COLO668 (cell line): ENCODE measurements at regions not wholly inside any gene's neighbourhood (a gene's known extent, or its start where the extent isn't known, plus 50 kb on each side); places are given as distances from the start of the nearest gene placed in this dataset.
"Not testable (repeated sequence)": the region's sequence is repeated elsewhere in the genome, so short reads cannot be mapped to it uniquely, and the experiment has no call there.

Source experiments
- DNase-seq: peaks from one replicate; lab custom pipeline; 2025; ENCODE audit not compliant: unreplicated experiment; lab: John Stamatoyannopoulos, UW

- DNase-seq = no peak
Measured at GRCh38 chr5:39624890-39625289, 200.1 kb upstream of the DAB2 start.

- no peak for DNase-seq
Measured at GRCh38 chr5:39624268-39624886, 199.6 kb upstream of the DAB2 start.

- no peak for DNase-seq
Measured at GRCh38 chr5:39623291-39623865, 198.6 kb upstream of the DAB2 start.

GRCh38 chr5:39622281-39622680 is 197.5 kb upstream of the DAB2 start:
- no peak for DNase-seq

GRCh38 chr5:39619168-39619818 is 194.5 kb upstream of the DAB2 start:
- no peak for DNase-seq

- DNase-seq = no peak
Measured at GRCh38 chr5:39618391-39618790, 193.6 kb upstream of the DAB2 start.

GRCh38 chr5:39616131-39616530 is 191.4 kb upstream of the DAB2 start:
- DNase-seq = no peak

- DNase-seq = not testable (repeated sequence)
Measured at GRCh38 chr5:39611076-39611475, 186.3 kb upstream of the DAB2 start.

- DNase-seq = no peak
Measured at GRCh38 chr5:39608024-39608423, 183.2 kb upstream of the DAB2 start.

GRCh38 chr5:39606591-39606990 is 181.8 kb upstream of the DAB2 start:
- no peak for DNase-seq

- no peak for DNase-seq
Measured at GRCh38 chr5:39605588-39606575, 181.1 kb upstream of the DAB2 start.

- DNase-seq = no peak
Measured at GRCh38 chr5:39605145-39605544, 180.4 kb upstream of the DAB2 start.

GRCh38 chr5:39604491-39604890 is 179.7 kb upstream of the DAB2 start:
- no peak for DNase-seq

GRCh38 chr5:39599721-39600431 is 175.1 kb upstream of the DAB2 start:
- no peak for DNase-seq

- DNase-seq = no peak
Measured at GRCh38 chr5:39598661-39599248, 174.0 kb upstream of the DAB2 start.

GRCh38 chr5:39588179-39588578 is 163.4 kb upstream of the DAB2 start:
- no peak for DNase-seq

GRCh38 chr5:39587675-39588074 is 162.9 kb upstream of the DAB2 start:
- no peak for DNase-seq

- no peak for DNase-seq
Measured at GRCh38 chr5:39586185-39586584, 161.4 kb upstream of the DAB2 start.

GRCh38 chr5:39584927-39585326 is 160.1 kb upstream of the DAB2 start:
- DNase-seq = no peak

GRCh38 chr5:39580702-39581453 is 156.1 kb upstream of the DAB2 start:
- no peak for DNase-seq
